IPS-15b (cell line): ENCODE measurements at regions not wholly inside any gene's neighbourhood (a gene's known extent, or its start where the extent isn't known, plus 50 kb on each side); places are given as distances from the start of the nearest gene placed in this dataset.
A peak's percentile ranks its signal among the peaks of the same experiment; 100 is the strongest.
"Not testable (repeated sequence)": the region's sequence is repeated elsewhere in the genome, so short reads cannot be mapped to it uniquely, and the experiment has no call there.

Experiments
- H3K27me3 ChIP-seq: one replicate; pipeline ENCODE4 v1.6.1; 2013; ENCODE audit warnings: low read length; ENCODE audit not compliant: control insufficient read depth, insufficient read depth
- H3K36me3 ChIP-seq: one replicate; pipeline ENCODE4 v1.6.1; 2013; ENCODE audit warnings: low read length; ENCODE audit not compliant: control insufficient read depth, insufficient read depth
- H3K4me1 ChIP-seq: one replicate; pipeline ENCODE4 v1.6.1; 2013; ENCODE audit warnings: mild to moderate bottlenecking, low read length; ENCODE audit not compliant: control insufficient read depth, insufficient read depth
- H3K4me3 ChIP-seq: one replicate; pipeline ENCODE4 v1.5.1; 2013; ENCODE audit warnings: low read depth, low read length
- H3K9ac ChIP-seq: one replicate; pipeline ENCODE4 v1.6.1; 2013; ENCODE audit warnings: low read depth, mild to moderate bottlenecking, low read length
- H3K9me3 ChIP-seq: one replicate; pipeline ENCODE4 v1.6.1; 2013; ENCODE audit warnings: mild to moderate bottlenecking, low read length; ENCODE audit not compliant: control insufficient read depth, insufficient read depth

DNA sequence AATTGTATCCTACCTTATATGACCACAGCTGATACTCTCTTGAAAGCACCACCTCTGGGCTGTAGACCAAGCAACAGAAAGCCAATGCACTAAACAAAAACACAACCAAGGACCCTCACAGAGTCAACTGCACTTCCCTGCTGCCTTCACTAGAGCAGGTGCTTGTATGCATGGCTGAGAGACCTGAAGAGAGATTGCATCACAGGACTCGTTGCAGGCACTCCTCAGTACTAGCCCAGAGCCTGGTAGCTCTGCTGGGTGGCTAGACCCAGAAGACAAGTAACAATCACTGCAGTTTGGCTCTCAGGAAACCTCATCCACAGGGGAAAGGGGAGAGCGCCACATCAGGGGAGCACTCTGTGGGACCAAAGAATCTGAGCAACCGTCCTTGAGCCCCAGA, 521.6 kb upstream of the IMPG1 start:
- no peak overlapping the region for H3K9ac ChIP-seq
- no peaks in the 10 kb centered on the region for H3K27me3 ChIP-seq
- H3K4me1 ChIP-seq = no peaks in the 10 kb centered on the region
- peaks cover 3% of the 10 kb centered on the region for H3K36me3 ChIP-seq
- H3K9me3 ChIP-seq = no peaks in the 10 kb centered on the region
- no peak overlapping the region for H3K4me3 ChIP-seq

DNA sequence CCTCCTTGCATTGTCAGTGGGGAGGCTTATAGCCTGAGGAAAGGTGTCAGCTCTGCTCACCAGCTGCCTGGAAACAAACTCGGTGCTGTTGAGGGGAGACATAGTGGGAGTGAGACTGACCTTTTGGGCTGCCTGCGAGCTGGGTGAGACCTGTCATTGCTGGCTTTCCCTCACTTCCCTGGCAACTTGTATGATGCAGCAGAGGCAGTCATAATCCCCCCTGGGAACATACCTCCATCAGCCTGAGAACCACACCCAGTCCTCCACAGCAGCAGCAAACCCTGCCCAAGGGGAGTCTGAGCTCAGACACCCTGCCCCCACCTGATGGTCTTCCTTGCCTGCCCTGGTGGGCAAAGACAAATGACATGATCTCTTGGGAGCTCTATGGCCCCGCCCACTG, 521.2 kb upstream of the IMPG1 start:
- H3K9ac ChIP-seq = no peak overlapping the region
- no peaks in the 10 kb centered on the region for H3K9me3 ChIP-seq
- peaks cover 3% of the 10 kb centered on the region for H3K36me3 ChIP-seq
- no peaks in the 10 kb centered on the region for H3K4me1 ChIP-seq
- H3K27me3 ChIP-seq = no peaks in the 10 kb centered on the region
- H3K4me3 ChIP-seq = no peak overlapping the region

DNA sequence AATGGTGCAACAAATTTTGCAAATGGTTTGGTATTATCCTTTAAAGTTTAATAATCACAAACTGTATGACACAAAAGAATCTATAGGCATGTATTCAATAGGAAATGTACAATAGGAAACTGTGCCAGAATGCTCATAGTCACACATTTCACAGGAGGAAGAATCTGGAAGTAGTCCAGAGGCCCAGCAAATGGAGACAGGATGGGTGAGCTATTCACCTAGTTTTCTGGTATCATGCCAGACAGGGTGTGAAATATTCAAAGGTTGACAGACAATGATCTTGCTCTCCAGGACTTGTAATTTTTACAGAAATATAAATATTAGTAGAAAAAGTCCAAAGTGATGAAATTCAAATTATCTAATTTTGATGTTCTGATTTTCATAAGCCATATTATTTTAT, 520.1 kb upstream of the IMPG1 start:
- Histone ChIP-seq H3K9ac (no peak overlapping the region), H3K36me3 (peaks cover 3% of the 10 kb centered on the region), H3K4me1 (no peaks in the 10 kb centered on the region), H3K4me3 (no peak overlapping the region), H3K27me3 (no peaks in the 10 kb centered on the region), H3K9me3 (no peaks in the 10 kb centered on the region)

DNA sequence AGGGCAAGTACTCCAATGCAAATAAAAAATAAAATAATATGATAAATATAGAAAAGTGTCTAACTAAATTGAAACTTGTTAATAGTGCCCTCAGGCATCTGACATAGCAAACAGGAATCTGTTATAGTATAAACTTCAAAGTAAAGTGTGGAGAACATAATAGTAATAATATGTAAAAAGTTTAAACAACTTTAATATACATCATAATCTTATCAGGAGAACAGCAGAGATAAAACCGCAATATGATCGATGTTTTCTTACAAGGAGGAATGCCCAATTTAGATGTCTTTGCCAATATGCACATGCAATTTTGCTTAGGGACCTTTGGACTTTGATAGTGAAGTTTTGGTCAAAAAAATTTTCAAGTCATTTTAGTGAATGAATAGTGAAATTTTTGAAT, 514.8 kb upstream of the IMPG1 start:
- H3K4me3 ChIP-seq = no peak overlapping the region
- H3K36me3 ChIP-seq = no peaks in the 10 kb centered on the region
- H3K9ac ChIP-seq = no peak overlapping the region
- H3K27me3 ChIP-seq = no peaks in the 10 kb centered on the region
- H3K9me3 ChIP-seq = no peaks in the 10 kb centered on the region
- no peaks in the 10 kb centered on the region for H3K4me1 ChIP-seq

- H3K4me1 ChIP-seq = no peaks in the 10 kb centered on the region
- H3K9ac ChIP-seq = no peak overlapping the region
- H3K9me3 ChIP-seq = no peaks in the 10 kb centered on the region
- H3K27me3 ChIP-seq = no peaks in the 10 kb centered on the region
- H3K4me3 ChIP-seq = no peak overlapping the region
- no peaks in the 10 kb centered on the region for H3K36me3 ChIP-seq
Observed at GRCh38 chr6:76584121-76584520, 511.7 kb upstream of the IMPG1 start.

DNA sequence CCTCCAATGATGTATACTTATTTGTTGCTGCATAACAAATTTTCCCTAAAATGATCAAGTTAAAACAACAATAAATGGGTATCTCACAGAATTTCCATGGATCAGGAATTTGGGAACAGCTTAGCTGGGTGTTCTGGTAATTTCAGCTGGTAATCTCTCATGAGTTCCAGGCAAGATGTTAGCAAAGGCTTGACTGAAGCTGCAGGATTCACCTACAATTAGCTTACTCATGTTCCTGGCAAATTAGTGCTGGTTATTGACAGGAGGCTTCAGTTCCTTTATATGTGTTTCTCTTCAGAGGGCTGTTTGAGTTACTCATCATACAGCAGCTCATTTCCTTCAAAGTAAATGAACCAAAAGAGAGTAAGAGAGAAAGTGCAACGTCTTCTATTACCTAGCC, 506.3 kb upstream of the IMPG1 start:
- Histone ChIP-seq H3K9me3 (no peaks in the 10 kb centered on the region), H3K9ac (no peak overlapping the region), H3K27me3 (no peaks in the 10 kb centered on the region), H3K4me3 (no peak overlapping the region), H3K36me3 (no peaks in the 10 kb centered on the region), H3K4me1 (peaks cover 13% of the 10 kb centered on the region)

GRCh38 chr6:76574746-76575145, 502.3 kb upstream of the IMPG1 start:
- Histone ChIP-seq H3K27me3 (no peaks in the 10 kb centered on the region), H3K36me3 (no peaks in the 10 kb centered on the region), H3K9ac (no peak overlapping the region), H3K9me3 (no peaks in the 10 kb centered on the region), H3K4me3 (no peak overlapping the region), H3K4me1 (peaks cover 16% of the 10 kb centered on the region)

GRCh38 chr6:76565932-76566331, 493.5 kb upstream of the IMPG1 start:
- H3K9me3 ChIP-seq = peaks cover 6% of the 10 kb centered on the region
- H3K4me1 ChIP-seq = no peaks in the 10 kb centered on the region
- H3K36me3 ChIP-seq = no peaks in the 10 kb centered on the region
- no peaks in the 10 kb centered on the region for H3K27me3 ChIP-seq
- no peak overlapping the region for H3K4me3 ChIP-seq
- no peak overlapping the region for H3K9ac ChIP-seq

DNA sequence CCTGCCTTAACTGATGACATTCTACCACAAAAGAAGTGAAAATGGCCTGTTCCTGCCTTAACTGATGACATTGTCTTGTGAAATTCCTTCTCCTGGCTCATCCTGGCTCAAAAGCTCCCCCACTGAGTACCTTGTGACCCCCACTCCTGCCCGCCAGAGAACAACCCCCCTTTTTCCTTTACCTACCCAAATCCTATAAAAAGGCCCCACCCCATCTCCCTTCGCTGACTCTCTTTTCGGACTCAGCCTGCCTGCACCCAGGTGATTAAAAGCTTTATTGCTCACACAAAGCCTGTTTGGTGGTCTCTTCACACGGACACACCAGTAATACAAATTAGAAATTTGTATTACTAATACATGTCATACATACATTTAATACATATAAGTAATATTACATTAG, 489.9 kb upstream of the IMPG1 start:
- H3K9ac ChIP-seq = peak overlapping the region; percentile 79
- not testable (repeated sequence) for H3K9me3 ChIP-seq, H3K27me3 ChIP-seq, H3K36me3 ChIP-seq
- H3K4me1 ChIP-seq = peaks cover 22% of the 10 kb centered on the region
- peak overlapping the region; percentile 39 for H3K4me3 ChIP-seq

GRCh38 chr6:76560851-76561755, 488.6 kb upstream of the IMPG1 start:
- not testable (repeated sequence) for H3K9me3 ChIP-seq, H3K36me3 ChIP-seq, H3K27me3 ChIP-seq
- peaks cover 22% of the 10 kb centered on the region for H3K4me1 ChIP-seq
- peak overlapping the region; percentile 48 for H3K4me3 ChIP-seq
- peak overlapping the region; percentile 90 for H3K9ac ChIP-seq

GRCh38 chr6:76553256-76553655, 480.8 kb upstream of the IMPG1 start:
- no peak overlapping the region for H3K9ac ChIP-seq
- no peaks in the 10 kb centered on the region for H3K36me3 ChIP-seq
- no peaks in the 10 kb centered on the region for H3K27me3 ChIP-seq
- H3K4me3 ChIP-seq = no peak overlapping the region
- H3K9me3 ChIP-seq = no peaks in the 10 kb centered on the region
- H3K4me1 ChIP-seq = peaks cover 10% of the 10 kb centered on the region

GRCh38 chr6:76552268-76552667, 479.8 kb upstream of the IMPG1 start:
- no peak overlapping the region for H3K9ac ChIP-seq
- H3K4me1 ChIP-seq = peaks cover 3% of the 10 kb centered on the region
- H3K4me3 ChIP-seq = no peak overlapping the region
- no peaks in the 10 kb centered on the region for H3K9me3 ChIP-seq
- no peaks in the 10 kb centered on the region for H3K36me3 ChIP-seq
- H3K27me3 ChIP-seq = no peaks in the 10 kb centered on the region
